IMR-90 (cell line): ENCODE measurements at regions not wholly inside any gene's neighbourhood (a gene's known extent, or its start where the extent isn't known, plus 50 kb on each side); places are given as distances from the start of the nearest gene placed in this dataset.

Experiments used
- ATAC-seq: fragments of 200-7000 bp; cut with Tn5 transposase; 2 replicates; pipeline ENCODE4 v1.9.1; 2020; ENCODE audit warnings: low read depth, mild to moderate bottlenecking, moderate library complexity
- BruUV-seq: library from RNA; stranded (reverse); fragments of 400-500 nt; replicated peaks from 2 replicates; lab custom pipeline; 2021; lab: Mats Ljungman, UMichigan
- CTCF ChIA-PET: fragments of 300-600 bp; formaldehyde crosslinking; extraction: SDS; loops from one replicate; lab custom pipeline; 2021; ENCODE audit warnings: antibody characterized with exemption; lab: Yijun Ruan, JAX
- POLR2A ChIA-PET: fragments of 300-600 bp; sonication (Branson Sonifier 250); formaldehyde crosslinking; loops from one replicate; lab custom pipeline; 2022; ENCODE audit warnings: antibody characterized with exemption; ENCODE audit not compliant: unreplicated experiment; lab: Charles Lee
- DNase-seq: peaks from one replicate; pipeline ENCODE4 v3.0.0; 2013
- H2AFZ ChIP-seq: replicated peaks from 2 replicates; pipeline ENCODE3; 2013; ENCODE audit warnings: low read length, mild to moderate bottlenecking; ENCODE audit not compliant: poor library complexity
- H2AK5ac ChIP-seq: 2 replicates; pipeline ENCODE4 v1.6.1; 2013; ENCODE audit warnings: low read depth, low read length, inconsistent platforms
- H2AK9ac ChIP-seq: replicated peaks from 2 replicates; pipeline ENCODE3; 2013; ENCODE audit warnings: mild to moderate bottlenecking, low read depth, low read length, moderate library complexity; ENCODE audit not compliant: poor library complexity
- H2BK120ac ChIP-seq: 2 replicates; pipeline ENCODE4 v1.6.1; 2013; ENCODE audit warnings: low read depth, low read length, inconsistent platforms
- H2BK15ac ChIP-seq: 3 replicates; pipeline ENCODE4 v1.6.1; 2013; ENCODE audit warnings: low read depth, low read length, inconsistent platforms
- H2BK20ac ChIP-seq: 2 replicates; pipeline ENCODE4 v1.6.1; 2013; ENCODE audit warnings: low read depth, mild to moderate bottlenecking, inconsistent platforms, low read length, moderate library complexity
- H2BK5ac ChIP-seq: 2 replicates; pipeline ENCODE4 v1.6.1; 2013; ENCODE audit warnings: mild to moderate bottlenecking, low read depth, low read length, inconsistent platforms; ENCODE audit not compliant: poor library complexity, severe bottlenecking
- H3K14ac ChIP-seq: replicated peaks from 2 replicates; pipeline ENCODE4 v1.6.1; 2013; ENCODE audit warnings: low read depth, low read length, inconsistent platforms
- H3K18ac ChIP-seq: 2 replicates; pipeline ENCODE4 v1.6.1; 2013; ENCODE audit warnings: low read depth, low read length, control low read depth
- H3K23ac ChIP-seq: 2 replicates; pipeline ENCODE4 v1.6.1; 2013; ENCODE audit warnings: low read depth, low read length, inconsistent platforms
- H3K27ac ChIP-seq: 2 replicates; pipeline ENCODE4 v1.5.1; 2013; ENCODE audit warnings: mild to moderate bottlenecking, control low read depth, low read length; ENCODE audit not compliant: insufficient read depth
- H3K27me3 ChIP-seq: 2 replicates; pipeline ENCODE4 v1.6.1; 2013; ENCODE audit warnings: low read length; ENCODE audit not compliant: control insufficient read depth, insufficient read depth
- H3K36me3 ChIP-seq: 2 replicates; pipeline ENCODE4 v1.6.1; 2013; ENCODE audit warnings: low read length, mixed read lengths; ENCODE audit not compliant: control insufficient read depth, insufficient read depth
- H3K4ac ChIP-seq: 2 replicates; pipeline ENCODE4 v1.6.1; 2013; ENCODE audit warnings: low read depth, low read length, inconsistent platforms
- H3K4me1 ChIP-seq: 2 replicates; pipeline ENCODE4 v1.6.1; 2013; ENCODE audit warnings: low read length, mixed read lengths; ENCODE audit not compliant: control insufficient read depth, insufficient read depth
- H3K4me2 ChIP-seq: 2 replicates; pipeline ENCODE4 v1.6.1; 2013; ENCODE audit warnings: low read depth, mild to moderate bottlenecking, control low read depth, low read length, moderate library complexity
- H3K4me3 ChIP-seq: 2 replicates; pipeline ENCODE4 v1.5.1; 2013; ENCODE audit warnings: low read depth, mild to moderate bottlenecking, control low read depth, low read length, moderate library complexity; ENCODE audit not compliant: insufficient read depth
- H3K56ac ChIP-seq: 2 replicates; pipeline ENCODE4 v1.6.1; 2013; ENCODE audit warnings: low read length, inconsistent platforms; ENCODE audit not compliant: insufficient read depth; ENCODE audit errors: extremely low read depth
- H3K79me1 ChIP-seq, 2 experiments: 2 replicates each; pipeline ENCODE4 v1.6.1; 2013; ENCODE audit warnings: low read length in 2 of 2, inconsistent platforms in 1 of 2, low read depth in 1 of 2
- H3K9ac ChIP-seq: 2 replicates; pipeline ENCODE4 v1.6.1; 2013; ENCODE audit warnings: low read depth, low read length, control low read depth
- H3K9me1 ChIP-seq: 2 replicates; pipeline ENCODE4 v1.6.1; 2013; ENCODE audit warnings: low read length, inconsistent platforms; ENCODE audit not compliant: insufficient read depth
- H3K9me3 ChIP-seq: 2 replicates; pipeline ENCODE4 v1.6.1; 2013; ENCODE audit warnings: low read length; ENCODE audit not compliant: control insufficient read depth, insufficient read depth
- H4K20me1 ChIP-seq: 2 replicates; pipeline ENCODE4 v1.6.1; 2013; ENCODE audit warnings: low read length, inconsistent platforms; ENCODE audit not compliant: insufficient read depth
- H4K5ac ChIP-seq: 2 replicates; pipeline ENCODE4 v1.6.1; 2013; ENCODE audit warnings: mild to moderate bottlenecking, low read depth, low read length, control low read depth
- H4K8ac ChIP-seq, 2 experiments: 2 replicates each; pipeline ENCODE4 v1.6.1; 2013; ENCODE audit warnings: low read depth in 2 of 2, low read length in 2 of 2, control low read depth in 1 of 2, inconsistent platforms in 1 of 2
- H4K91ac ChIP-seq: 2 replicates; pipeline ENCODE4 v1.6.1; 2013; ENCODE audit warnings: low read depth, low read length, inconsistent platforms; ENCODE audit not compliant: insufficient read depth
- BHLHE40 ChIP-seq: fragments of 150-350 bp; IDR thresholded peaks from 2 replicates; pipeline ENCODE4 v1.6.1; 2016; ENCODE audit warnings: mild to moderate bottlenecking, low read depth, low read length
- CEBPB ChIP-seq: IDR thresholded peaks from 2 replicates; pipeline ENCODE4 v1.6.1; 2012; ENCODE audit warnings: low read depth, low read length, improper control_type of control experiment
- RFX5 ChIP-seq: IDR thresholded peaks from 2 replicates; pipeline ENCODE4 v1.8.0; 2012; ENCODE audit warnings: low read depth, mild to moderate bottlenecking, low read length, moderate library complexity
- WGBS, 2 experiments: methylation state at CpG; one replicate each; pipeline versions ENCODE4 v1.1.5 to v1.1.7; 2013; ENCODE audit warnings: missing lambda C conversion rate in 2 of 2; ENCODE audit not compliant: insufficient read length in 1 of 2; ENCODE audit errors: extremely low coverage in 2 of 2; 5-methylcytosine and 5-hydroxymethylcytosine counted together
- dilution Hi-C: fragments of 300-500 bp; cut with HindIII; formaldehyde crosslinking; loops from one replicate; pipeline ENCODE4 v1.14.3; 2018; ENCODE audit warnings: low sequenced_read_pairs; ENCODE audit not compliant: unreplicated experiment
- in situ Hi-C: fragments of 300-500 bp; cut with MboI; formaldehyde crosslinking; loops from 3 replicates; pipeline ENCODE4 v1.14.3; 2019; ENCODE audit warnings: low sequenced_read_pairs, inconsistent platforms, mixed read lengths
- intact Hi-C: fragments of 100-400 bp; cut with micrococcal nuclease; formaldehyde crosslinking; loops from 2 replicates; pipeline ENCODE4 v1.10.0; 2022

DNA sequence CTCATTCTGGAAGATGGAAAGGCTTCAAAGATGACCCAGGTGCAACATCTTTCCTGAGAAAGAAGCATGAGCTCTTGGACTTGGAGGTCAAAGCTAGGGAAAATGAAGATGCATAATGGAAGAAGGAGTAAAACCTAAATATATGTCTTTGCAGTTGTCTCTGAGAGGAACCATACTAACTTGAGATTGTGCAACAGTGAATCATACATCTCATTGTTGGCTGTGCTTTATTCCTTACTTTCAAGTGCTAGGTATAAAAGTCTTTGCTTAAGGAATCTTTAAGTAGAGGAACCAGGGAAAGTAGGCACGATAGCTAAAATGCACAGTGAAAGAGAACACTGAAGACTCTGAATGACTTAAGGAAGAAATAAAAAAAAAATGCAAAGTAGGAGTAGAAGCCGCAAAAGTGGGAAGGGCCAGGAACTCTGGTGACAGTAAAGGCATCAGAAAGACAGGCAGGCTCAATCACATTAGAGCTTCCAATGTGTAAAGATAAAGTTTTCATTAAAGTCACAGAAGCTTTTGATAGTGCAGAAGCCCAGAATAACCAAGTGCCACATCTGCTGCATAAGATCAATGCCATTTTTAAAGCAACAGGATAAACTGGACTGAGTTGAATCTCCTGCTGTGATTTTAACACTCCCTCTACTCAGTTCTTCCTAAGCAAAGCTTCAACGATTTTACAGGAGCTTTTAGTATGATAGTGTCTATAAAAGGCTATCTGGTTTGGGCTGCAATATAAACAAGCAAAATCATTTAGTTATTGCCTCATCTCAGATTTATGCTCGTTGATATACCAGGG lies 432.3 kb upstream of the EDIL3 start:
- ATAC-seq (peak; percentile 54; the same call in 1 of the 2 replicates), DNase-seq (peak; percentile 29)
- no peak overlapping the region for H4K5ac ChIP-seq
- no peak overlapping the region for H2AK5ac ChIP-seq
- ChIA-PET CTCF (interaction anchor here (1.1 kb wide), 1 partner anchor 9 kb away, joined by 3 read pairs; no protein-coding TSS in a partner anchor), POLR2A (no interaction called here)
- no peaks in the 10 kb centered on the region for H4K20me1 ChIP-seq
- no peak overlapping the region for H4K8ac ChIP-seq
- H3K4me2 ChIP-seq = no peak overlapping the region; the same call in 1 of the 2 replicates
- 67% methylated on average over 2 of the region's 4 CpGs; no CpG with 5 or more reads in 1 of the 2 experiments for WGBS, 2 experiments
- no peak overlapping the region for H2BK15ac ChIP-seq
- intact Hi-C loops = no loop called here
- BruUV-seq = no TSS peak
- H3K27ac ChIP-seq = no peak overlapping the region
- no peak overlapping the region for H3K14ac ChIP-seq
- no peak overlapping the region for H3K56ac ChIP-seq
- no peaks in the 10 kb centered on the region for H3K4me1 ChIP-seq
- H3K18ac ChIP-seq = no peak overlapping the region
- H2BK5ac ChIP-seq = no peak overlapping the region
- H2AK9ac ChIP-seq = no peak overlapping the region
- no peak overlapping the region for H3K4me3 ChIP-seq
- dilution Hi-C loops = no loop called here
- H2BK20ac ChIP-seq = no peak overlapping the region
- no peak overlapping the region for H3K23ac ChIP-seq
- no peaks in the 10 kb centered on the region for H3K9me1 ChIP-seq
- in situ Hi-C loops = no loop called here
- H3K9ac ChIP-seq = no peak overlapping the region
- no peaks in the 10 kb centered on the region for H3K9me3 ChIP-seq
- H3K27me3 ChIP-seq = no peaks in the 10 kb centered on the region
- no peaks in the 10 kb centered on the region for H3K79me1 ChIP-seq
- TF ChIP-seq RFX5 (no peak), CEBPB (peak; percentile 93), BHLHE40 (no peak)
- H3K36me3 ChIP-seq = no peaks in the 10 kb centered on the region
- H4K91ac ChIP-seq = no peak overlapping the region
- no peak overlapping the region for H2AFZ ChIP-seq
- no peak overlapping the region for H2BK120ac ChIP-seq
- no peak overlapping the region for H3K4ac ChIP-seq
